ENCODE measurements at regions not wholly inside any gene's neighbourhood (a gene's known extent, or its start where the extent isn't known, plus 50 kb on each side); places are given as distances from the start of the nearest gene placed in this dataset.

GRCh38 chr2:146041274-146041910, 1521.5 kb upstream of the ZEB2 start:
- H2AFZ ChIP-seq (ENCODE audit: insufficient read depth, low read depth, low read length, poor library complexity, severe bottlenecking), result no peak overlapping the region
- H3K9me3 Mint-ChIP-seq (ENCODE audit: insufficient read depth), result no peaks in the 10 kb centered on the region

GRCh38 chr2:146040051-146040450, 1520.1 kb upstream of the ZEB2 start:
- TF ChIP-seq, protein P1, sequence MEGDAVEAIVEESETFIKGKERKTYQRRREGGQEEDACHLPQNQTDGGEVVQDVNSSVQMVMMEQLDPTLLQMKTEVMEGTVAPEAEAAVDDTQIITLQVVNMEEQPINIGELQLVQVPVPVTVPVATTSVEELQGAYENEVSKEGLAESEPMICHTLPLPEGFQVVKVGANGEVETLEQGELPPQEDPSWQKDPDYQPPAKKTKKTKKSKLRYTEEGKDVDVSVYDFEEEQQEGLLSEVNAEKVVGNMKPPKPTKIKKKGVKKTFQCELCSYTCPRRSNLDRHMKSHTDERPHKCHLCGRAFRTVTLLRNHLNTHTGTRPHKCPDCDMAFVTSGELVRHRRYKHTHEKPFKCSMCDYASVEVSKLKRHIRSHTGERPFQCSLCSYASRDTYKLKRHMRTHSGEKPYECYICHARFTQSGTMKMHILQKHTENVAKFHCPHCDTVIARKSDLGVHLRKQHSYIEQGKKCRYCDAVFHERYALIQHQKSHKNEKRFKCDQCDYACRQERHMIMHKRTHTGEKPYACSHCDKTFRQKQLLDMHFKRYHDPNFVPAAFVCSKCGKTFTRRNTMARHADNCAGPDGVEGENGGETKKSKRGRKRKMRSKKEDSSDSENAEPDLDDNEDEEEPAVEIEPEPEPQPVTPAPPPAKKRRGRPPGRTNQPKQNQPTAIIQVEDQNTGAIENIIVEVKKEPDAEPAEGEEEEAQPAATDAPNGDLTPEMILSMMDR (IDR thresholded peaks at IDR 0.05), result no peak
- no peak for TF ChIP-seq EZH2 (IDR thresholded peaks at IDR 0.05; ENCODE audit: borderline replicate concordance, insufficient read depth, low read depth, low read length, poor library complexity, severe bottlenecking)
- DNase-seq, result no peak
- Histone ChIP-seq H3K9ac (ENCODE audit: low read length) (no peak overlapping the region), H3K36me3 (replicated peaks in 1 of 2; ENCODE audit: control extremely low read depth in 1 of 2, control insufficient read depth in 1 of 2, extremely low read depth in 1 of 2, insufficient read depth in 2 of 2, low read length in 1 of 2) (no peaks in the 10 kb centered on the region), H4K20me1 (ENCODE audit: control insufficient read depth, insufficient read depth, low read length, poor library complexity, severe bottlenecking) (no peaks in the 10 kb centered on the region), H3K79me2 (ENCODE audit: control insufficient read depth, insufficient read depth, low read length) (no peaks in the 10 kb centered on the region), H3K9me3 (ENCODE audit: control extremely low read depth in 1 of 3, control insufficient read depth in 2 of 3, insufficient read depth in 1 of 3, low read length in 2 of 3) (no peaks in the 10 kb centered on the region), H3K4me2 (replicated peaks; ENCODE audit: low read depth, low read length, poor library complexity, severe bottlenecking) (no peak overlapping the region), H3K27me3 (replicated peaks in 1 of 4; ENCODE audit: control extremely low read depth in 1 of 4, control insufficient read depth in 3 of 4, insufficient read depth in 4 of 4, low read length in 3 of 4) (no peaks in the 10 kb centered on the region), H3K27ac (ENCODE audit: low read length in 2 of 2) (no peak overlapping the region), H3K4me1 (ENCODE audit: control insufficient read depth in 2 of 2, insufficient read depth in 2 of 2, low read length in 2 of 2) (no peaks in the 10 kb centered on the region), H2AFZ (ENCODE audit: insufficient read depth, low read depth, low read length, poor library complexity, severe bottlenecking) (no peak overlapping the region), H3K4me3 (ENCODE audit: control extremely low read depth in 1 of 5, extremely low read depth in 1 of 5, insufficient read depth in 1 of 5, low read depth in 2 of 5, low read length in 4 of 5) (no peak overlapping the region)
- intact Hi-C loops (cut with micrococcal nuclease), result no loop called here
- no peak overlapping the region for H3K4me3 Mint-ChIP-seq
- H3K9me3 Mint-ChIP-seq (ENCODE audit: insufficient read depth), result no peaks in the 10 kb centered on the region
- no peaks in the 10 kb centered on the region for H3K4me1 Mint-ChIP-seq
- no peak overlapping the region for H3K27ac Mint-ChIP-seq
- H3K27me3 Mint-ChIP-seq, result no peaks in the 10 kb centered on the region
- WGBS (ENCODE audit: insufficient coverage), result 53% methylated on average over 2 of the region's 3 CpGs
- ChIA-PET CTCF (no interaction called here), POLR2A (no interaction called here)
- ATAC-seq (ENCODE audit: low read depth), result no peak

More at GRCh38 chr2:146041274-146041910, 1521.5 kb upstream of the ZEB2 start:
- no peak for DNase-seq
- TF ChIP-seq, protein P1 (IDR thresholded peaks at IDR 0.05), result no peak
- no peak for TF ChIP-seq EZH2 (IDR thresholded peaks at IDR 0.05; ENCODE audit: borderline replicate concordance, insufficient read depth, low read depth, low read length, poor library complexity, severe bottlenecking)
- Histone ChIP-seq H3K79me2 (ENCODE audit: control insufficient read depth, insufficient read depth, low read length) (no peaks in the 10 kb centered on the region), H3K9me3 (ENCODE audit: control extremely low read depth in 1 of 3, control insufficient read depth in 2 of 3, insufficient read depth in 1 of 3, low read length in 2 of 3) (no peaks in the 10 kb centered on the region), H3K9ac (ENCODE audit: low read length) (no peak overlapping the region), H3K27ac (ENCODE audit: low read length in 2 of 2) (no peak overlapping the region), H4K20me1 (ENCODE audit: control insufficient read depth, insufficient read depth, low read length, poor library complexity, severe bottlenecking) (no peaks in the 10 kb centered on the region), H3K4me1 (ENCODE audit: control insufficient read depth in 2 of 2, insufficient read depth in 2 of 2, low read length in 2 of 2) (no peaks in the 10 kb centered on the region), H3K27me3 (replicated peaks in 1 of 4; ENCODE audit: control extremely low read depth in 1 of 4, control insufficient read depth in 3 of 4, insufficient read depth in 4 of 4, low read length in 3 of 4) (no peaks in the 10 kb centered on the region), H3K36me3 (replicated peaks in 1 of 2; ENCODE audit: control extremely low read depth in 1 of 2, control insufficient read depth in 1 of 2, extremely low read depth in 1 of 2, insufficient read depth in 2 of 2, low read length in 1 of 2) (no peaks in the 10 kb centered on the region), H3K4me3 (ENCODE audit: control extremely low read depth in 1 of 5, extremely low read depth in 1 of 5, insufficient read depth in 1 of 5, low read depth in 2 of 5, low read length in 4 of 5) (no peak overlapping the region), H3K4me2 (replicated peaks; ENCODE audit: low read depth, low read length, poor library complexity, severe bottlenecking) (no peak overlapping the region)
- Mint-ChIP-seq H3K27ac (no peak overlapping the region), H3K4me3 (no peak overlapping the region), H3K27me3 (no peaks in the 10 kb centered on the region), H3K4me1 (no peaks in the 10 kb centered on the region)
- no peak for ATAC-seq (ENCODE audit: low read depth)
- intact Hi-C loops (cut with micrococcal nuclease), result no loop called here
- ChIA-PET CTCF (no interaction called here), POLR2A (no interaction called here)
- no CpG with 5 or more reads among the region's 8 CpGs for WGBS (ENCODE audit: insufficient coverage)
